WTC11 (cell line): ENCODE measurements at regions not wholly inside any gene's neighbourhood (a gene's known extent, or its start where the extent isn't known, plus 50 kb on each side); places are given as distances from the start of the nearest gene placed in this dataset.

Experiments used
- ATAC-seq: fragments of 200-7000 bp; cut with Tn5 transposase; 2 replicates; pipeline ENCODE4 v1.10.0; 2021; ENCODE audit warnings: mild to moderate bottlenecking, moderate library complexity
- CTCF ChIA-PET: fragments of 300-600 bp; sonication (Branson Sonifier 250); formaldehyde crosslinking; loops from one replicate; lab custom pipeline; 2021; ENCODE audit warnings: antibody characterized with exemption; lab: Charles Lee
- POLR2A ChIA-PET: fragments of 350-600 bp; sonication (Branson Sonifier 250); formaldehyde crosslinking; loops from one replicate; lab custom pipeline; 2021; ENCODE audit warnings: antibody characterized with exemption; lab: Charles Lee
- DNase-seq: peaks from one replicate; pipeline ENCODE4 v3.0.0; 2021; ENCODE audit warnings: low spot score
- H3K27ac Mint-ChIP-seq: 2 replicates; pipeline ENCODE4 v1.8.0; 2021; ENCODE audit warnings: mixed read lengths
- H3K27me3 Mint-ChIP-seq: 2 replicates; pipeline ENCODE4 v1.8.0; 2021; ENCODE audit warnings: low read depth, mild to moderate bottlenecking, moderate library complexity, mixed read lengths
- H3K36me3 Mint-ChIP-seq: 2 replicates; pipeline ENCODE4 v1.8.0; 2021; ENCODE audit warnings: mixed read lengths
- H3K4me1 Mint-ChIP-seq: 2 replicates; pipeline ENCODE4 v1.8.0; 2022; ENCODE audit warnings: mixed read lengths
- H3K4me3 Mint-ChIP-seq: 2 replicates; pipeline ENCODE4 v1.8.0; 2021; ENCODE audit warnings: mild to moderate bottlenecking, moderate library complexity, mixed read lengths
- H3K9me3 Mint-ChIP-seq: 2 replicates; pipeline ENCODE4 v1.8.0; 2021; ENCODE audit warnings: mixed read lengths
- ARID4B ChIP-seq: sonication (generic); formaldehyde crosslinking; IDR thresholded peaks from 2 replicates; pipeline ENCODE4 v1.8.0; 2023; ENCODE audit warnings: missing genetic modification reagents, mild to moderate bottlenecking, borderline replicate concordance
- ATF2 ChIP-seq: sonication (generic); formaldehyde crosslinking; IDR thresholded peaks from 2 replicates; pipeline ENCODE4 v1.8.1; 2022; ENCODE audit warnings: low read depth, missing genetic modification reagents, borderline replicate concordance
- CBFB ChIP-seq: sonication (generic); formaldehyde crosslinking; IDR thresholded peaks from 2 replicates; pipeline ENCODE4 v1.8.1; 2022; ENCODE audit warnings: mild to moderate bottlenecking, low read depth, missing genetic modification reagents
- E2F4 ChIP-seq: sonication (generic); formaldehyde crosslinking; IDR thresholded peaks from 2 replicates; pipeline ENCODE4 v1.8.1; 2022; ENCODE audit warnings: low read depth, mild to moderate bottlenecking, moderate library complexity, missing genetic modification reagents, borderline replicate concordance
- ESRRA ChIP-seq: sonication (generic); formaldehyde crosslinking; IDR thresholded peaks from 2 replicates; pipeline ENCODE4 v1.8.1; 2022; ENCODE audit warnings: mild to moderate bottlenecking, missing genetic modification reagents, borderline replicate concordance
- FOXK1 ChIP-seq: sonication (generic); formaldehyde crosslinking; IDR thresholded peaks from 2 replicates; pipeline ENCODE4 v1.8.0; 2022; ENCODE audit warnings: mild to moderate bottlenecking, moderate library complexity, missing genetic modification reagents
- FOXP1 ChIP-seq: sonication (generic); formaldehyde crosslinking; IDR thresholded peaks from 2 replicates; pipeline ENCODE4 v1.8.0; 2022; ENCODE audit warnings: missing genetic modification reagents, mild to moderate bottlenecking, moderate library complexity, borderline replicate concordance
- NR2C2 ChIP-seq: sonication (generic); formaldehyde crosslinking; IDR thresholded peaks from 2 replicates; pipeline ENCODE4 v1.8.0; 2022; ENCODE audit warnings: mild to moderate bottlenecking, missing genetic modification reagents
- PRRX2 ChIP-seq: fragments of 250-450 bp; sonication (Bioruptor Pico); IDR thresholded peaks from 2 replicates; pipeline ENCODE4 v1.8.0; 2021; ENCODE audit warnings: mild to moderate bottlenecking
- RELA ChIP-seq: sonication (generic); formaldehyde crosslinking; IDR thresholded peaks from 2 replicates; pipeline ENCODE4 v1.8.1; 2022; ENCODE audit warnings: missing genetic modification reagents, mild to moderate bottlenecking, borderline replicate concordance
- SOX15 ChIP-seq: fragments of 250-450 bp; sonication (Bioruptor Pico); IDR thresholded peaks from 2 replicates; pipeline ENCODE4 v1.9.0; 2021; ENCODE audit warnings: mild to moderate bottlenecking
- ZBTB43 ChIP-seq: sonication (generic); formaldehyde crosslinking; IDR thresholded peaks from 2 replicates; pipeline ENCODE4 v1.8.1; 2023; ENCODE audit warnings: mild to moderate bottlenecking, missing genetic modification reagents
- ZNF232 ChIP-seq: sonication (generic); formaldehyde crosslinking; IDR thresholded peaks from 2 replicates; pipeline ENCODE4 v1.8.0; 2022; ENCODE audit warnings: mild to moderate bottlenecking, missing genetic modification reagents
- ZNF423 ChIP-seq: fragments of 250-450 bp; sonication (Bioruptor Pico); IDR thresholded peaks from 2 replicates; pipeline ENCODE4 v2.1.2; 2022; ENCODE audit warnings: mild to moderate bottlenecking, moderate library complexity
- TF ChIP-seq, protein P1 (sequence below): fragments of 250-450 bp; sonication (Bioruptor Pico); conservative IDR thresholded peaks from 2 replicates; pipeline ENCODE4 v1.9.0; 2021; ENCODE audit warnings: mild to moderate bottlenecking
- TF ChIP-seq, protein P2 (sequence below): sonication (generic); formaldehyde crosslinking; IDR thresholded peaks from 2 replicates; pipeline ENCODE4 v1.8.0; 2022; ENCODE audit warnings: mild to moderate bottlenecking, missing genetic modification reagents
- TF ChIP-seq, protein P3 (sequence below): sonication (generic); formaldehyde crosslinking; IDR thresholded peaks from 2 replicates; pipeline ENCODE4 v1.8.0; 2022; ENCODE audit warnings: mild to moderate bottlenecking, missing genetic modification reagents
- TF ChIP-seq, protein P4 (sequence below): sonication (generic); formaldehyde crosslinking; IDR thresholded peaks from 2 replicates; pipeline ENCODE4 v1.8.0; 2022; ENCODE audit warnings: mild to moderate bottlenecking, missing genetic modification reagents
- TF ChIP-seq, protein P5 (sequence below): fragments of 250-450 bp; sonication (Bioruptor Pico); IDR thresholded peaks from 2 replicates; pipeline ENCODE4 v1.9.0; 2021; ENCODE audit warnings: moderate library complexity, mild to moderate bottlenecking, inconsistent platforms, borderline replicate concordance

- Mint-ChIP-seq H3K4me1 (no peaks in the 10 kb centered on the region), H3K36me3 (no peaks in the 10 kb centered on the region), H3K27me3 (no peaks in the 10 kb centered on the region; the same call in 1 of the 2 replicates), H3K27ac (no peak overlapping the region), H3K4me3 (no peak overlapping the region), H3K9me3 (no peaks in the 10 kb centered on the region)
- no peak for DNase-seq
- POLR2A ChIA-PET, result no interaction called here
- CTCF ChIA-PET, result no interaction called here
- TF ChIP-seq, protein P1, sequence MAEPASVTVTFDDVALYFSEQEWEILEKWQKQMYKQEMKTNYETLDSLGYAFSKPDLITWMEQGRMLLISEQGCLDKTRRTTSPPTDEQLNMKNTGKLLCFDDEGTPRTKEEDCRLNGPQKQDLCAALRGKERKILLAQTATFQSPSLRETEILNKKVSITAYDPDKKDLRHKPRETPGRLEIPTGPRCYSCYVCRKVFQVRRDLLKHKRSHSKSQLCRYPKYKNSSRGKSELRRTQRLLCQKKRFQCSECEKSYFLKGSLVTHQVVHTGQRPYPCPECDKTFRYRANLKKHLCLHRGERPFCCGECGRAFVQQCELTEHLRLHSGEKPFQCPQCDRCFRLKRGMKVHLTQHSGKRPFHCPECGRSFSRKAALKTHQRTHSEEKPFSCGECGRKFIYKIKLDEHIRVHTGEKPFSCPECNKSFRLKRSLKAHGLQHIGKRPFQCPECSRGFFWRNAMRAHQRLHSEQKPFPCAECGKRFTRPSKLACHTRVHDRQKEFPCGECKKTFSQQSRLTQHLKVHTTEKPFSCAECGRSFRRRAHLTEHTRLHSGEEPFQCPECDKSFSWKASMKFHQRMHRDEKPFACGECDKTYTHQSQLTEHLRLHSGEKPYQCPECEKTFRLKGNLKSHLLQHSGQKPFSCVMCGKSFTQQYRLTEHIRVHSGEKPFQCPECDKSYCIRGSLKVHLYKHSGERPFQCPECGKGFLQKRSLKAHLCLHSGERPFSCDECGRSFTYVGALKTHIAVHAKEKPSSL (CRISPR knock-in tag), result no peak
- no peak for TF ChIP-seq NR2C2
- TF ChIP-seq FOXP1 (CRISPR knock-in tag), result no peak
- TF ChIP-seq, protein P2, sequence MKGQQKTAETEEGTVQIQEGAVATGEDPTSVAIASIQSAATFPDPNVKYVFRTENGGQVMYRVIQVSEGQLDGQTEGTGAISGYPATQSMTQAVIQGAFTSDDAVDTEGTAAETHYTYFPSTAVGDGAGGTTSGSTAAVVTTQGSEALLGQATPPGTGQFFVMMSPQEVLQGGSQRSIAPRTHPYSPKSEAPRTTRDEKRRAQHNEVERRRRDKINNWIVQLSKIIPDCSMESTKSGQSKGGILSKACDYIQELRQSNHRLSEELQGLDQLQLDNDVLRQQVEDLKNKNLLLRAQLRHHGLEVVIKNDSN (CRISPR knock-in tag), result no peak
- TF ChIP-seq ZNF423, result no peak
- no peak for TF ChIP-seq RELA (CRISPR knock-in tag)
- ATAC-seq, result no peak
Measured at GRCh38 chr6:18664401-18664800, 277.3 kb downstream of the RNF144B start.

- TF ChIP-seq FOXK1 (CRISPR knock-in tag) (no peak), ZNF232 (no peak), ESRRA (CRISPR knock-in tag) (no peak), CBFB (CRISPR knock-in tag) (no peak), ATF2 (CRISPR knock-in tag) (no peak), ZBTB43 (CRISPR knock-in tag) (no peak), ZNF423 (no peak)
- TF ChIP-seq, protein P3, sequence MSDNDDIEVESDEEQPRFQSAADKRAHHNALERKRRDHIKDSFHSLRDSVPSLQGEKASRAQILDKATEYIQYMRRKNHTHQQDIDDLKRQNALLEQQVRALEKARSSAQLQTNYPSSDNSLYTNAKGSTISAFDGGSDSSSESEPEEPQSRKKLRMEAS (CRISPR knock-in tag), result no peak
- TF ChIP-seq, protein P4, sequence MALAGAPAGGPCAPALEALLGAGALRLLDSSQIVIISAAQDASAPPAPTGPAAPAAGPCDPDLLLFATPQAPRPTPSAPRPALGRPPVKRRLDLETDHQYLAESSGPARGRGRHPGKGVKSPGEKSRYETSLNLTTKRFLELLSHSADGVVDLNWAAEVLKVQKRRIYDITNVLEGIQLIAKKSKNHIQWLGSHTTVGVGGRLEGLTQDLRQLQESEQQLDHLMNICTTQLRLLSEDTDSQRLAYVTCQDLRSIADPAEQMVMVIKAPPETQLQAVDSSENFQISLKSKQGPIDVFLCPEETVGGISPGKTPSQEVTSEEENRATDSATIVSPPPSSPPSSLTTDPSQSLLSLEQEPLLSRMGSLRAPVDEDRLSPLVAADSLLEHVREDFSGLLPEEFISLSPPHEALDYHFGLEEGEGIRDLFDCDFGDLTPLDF, result no peak
- TF ChIP-seq, protein P5, sequence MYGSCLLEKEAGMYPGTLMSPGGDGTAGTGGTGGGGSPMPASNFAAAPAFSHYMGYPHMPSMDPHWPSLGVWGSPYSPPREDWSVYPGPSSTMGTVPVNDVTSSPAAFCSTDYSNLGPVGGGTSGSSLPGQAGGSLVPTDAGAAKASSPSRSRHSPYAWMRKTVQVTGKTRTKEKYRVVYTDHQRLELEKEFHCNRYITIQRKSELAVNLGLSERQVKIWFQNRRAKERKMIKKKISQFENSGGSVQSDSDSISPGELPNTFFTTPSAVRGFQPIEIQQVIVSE, result no peak
- H3K9me3 Mint-ChIP-seq, result no peaks in the 10 kb centered on the region
- ChIA-PET CTCF (no interaction called here), POLR2A (no interaction called here)
- H3K36me3 Mint-ChIP-seq, result no peaks in the 10 kb centered on the region
- no peaks in the 10 kb centered on the region; the same call in 1 of the 2 replicates for H3K27me3 Mint-ChIP-seq
- DNase-seq (no peak), ATAC-seq (no peak)
- H3K4me3 Mint-ChIP-seq, result no peak overlapping the region
- H3K27ac Mint-ChIP-seq, result no peak overlapping the region
- H3K4me1 Mint-ChIP-seq, result no peaks in the 10 kb centered on the region
Measured at GRCh38 chr6:18667612-18668011, 280.5 kb downstream of the RNF144B start.

DNA sequence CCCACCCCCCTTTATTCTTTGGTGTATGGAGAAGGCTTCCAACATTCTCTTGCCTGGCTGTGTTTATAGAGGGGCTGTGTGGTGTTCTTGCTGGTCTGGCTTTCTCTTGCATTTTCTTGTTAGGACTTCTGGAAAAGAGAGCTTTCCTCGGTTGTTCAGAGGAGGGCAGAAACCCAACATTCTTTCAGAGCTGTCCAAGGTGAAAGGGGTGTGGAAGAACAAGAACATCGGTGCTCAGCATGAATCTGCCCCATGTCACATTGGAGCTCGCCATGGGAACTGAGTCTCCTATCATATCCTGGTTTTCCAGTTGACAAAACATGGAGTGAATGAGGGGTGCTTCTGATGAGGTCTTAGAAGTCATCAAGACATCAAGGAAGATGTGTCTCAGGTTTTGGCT is 281.8 kb downstream of the RNF144B start:
- ATAC-seq (no peak), DNase-seq (no peak)
- Mint-ChIP-seq H3K27me3 (no peaks in the 10 kb centered on the region; the same call in 1 of the 2 replicates), H3K4me1 (peaks cover 3% of the 10 kb centered on the region; the same call in 1 of the 2 replicates), H3K9me3 (no peaks in the 10 kb centered on the region), H3K36me3 (no peaks in the 10 kb centered on the region), H3K4me3 (no peak overlapping the region), H3K27ac (no peak overlapping the region)
- POLR2A ChIA-PET, result no interaction called here
- CTCF ChIA-PET, result no interaction called here
- TF ChIP-seq ARID4B (no peak), E2F4 (CRISPR knock-in tag) (no peak), PRRX2 (no peak), SOX15 (CRISPR knock-in tag) (no peak)
